Transverse colon (tissue), 4 donors: ENCODE measurements at regions not wholly inside any gene's neighbourhood (a gene's known extent, or its start where the extent isn't known, plus 50 kb on each side); places are given as distances from the start of the nearest gene placed in this dataset.

Source experiments
- CTCF ChIP-seq, 5 experiments: fragments of 200-600 bp in 3 of 5; fragments of 450-650 bp in 2 of 5; sonication (generic) in 3 of 5; IDR thresholded peaks; 1 replicate in 2 of 5; 2 replicates in 3 of 5; pipeline ENCODE4 v1.5.1; 2016 to 2017; ENCODE audit warnings: antibody characterized with exemption in 5 of 5, inconsistent platforms in 3 of 5, mild to moderate bottlenecking in 2 of 5, moderate library complexity in 1 of 5
- POLR2A ChIP-seq: fragments of 450-650 bp; IDR thresholded peaks from one replicate; pipeline ENCODE4 v1.6.1; 2016; ENCODE audit warnings: antibody characterized with exemption, mild to moderate bottlenecking, moderate library complexity
- POLR2AphosphoS5 ChIP-seq, 3 donors: sonication (generic); formaldehyde crosslinking; IDR thresholded peaks; one replicate each; pipeline ENCODE4 v1.6.1; 2016; ENCODE audit warnings: antibody characterized with exemption in 3 of 3

- TF ChIP-seq CTCF (IDR thresholded peaks at IDR 0.05) (no peak), POLR2AphosphoS5 (IDR thresholded peaks at IDR 0.05) (no peak), POLR2A (no peak)
Observed at GRCh38 chr6:11458509-11458908, 79.0 kb upstream of the TMEM170B start.
